Immature natural killer cell (primary cell): ENCODE measurements at regions not wholly inside any gene's neighbourhood (a gene's known extent, or its start where the extent isn't known, plus 50 kb on each side); places are given as distances from the start of the nearest gene placed in this dataset.

ENCODE experiments used
- DNase-seq, 3 donors: peaks; one replicate each; pipeline ENCODE4 v3.0.0; 2022; ENCODE audit warnings: mixed read lengths in 1 of 3
- H3K27ac Mint-ChIP-seq, 6 donors: one replicate each; pipeline ENCODE4 v1.8.0; 2020; ENCODE audit warnings: mixed read lengths in 6 of 6, mild to moderate bottlenecking in 5 of 6, inconsistent platforms in 4 of 6, moderate library complexity in 3 of 6
- H3K27me3 Mint-ChIP-seq, 3 donors: one replicate each; pipeline ENCODE4 v1.8.0; 2020 to 2021; ENCODE audit warnings: low read depth in 3 of 3, mild to moderate bottlenecking in 3 of 3, mixed read lengths in 3 of 3, moderate library complexity in 3 of 3, inconsistent platforms in 1 of 3
- H3K36me3 Mint-ChIP-seq, 3 donors: one replicate each; pipeline ENCODE4 v1.8.0; 2020; ENCODE audit warnings: mixed read lengths in 3 of 3, inconsistent platforms in 2 of 3, mild to moderate bottlenecking in 2 of 3
- H3K4me1 Mint-ChIP-seq, 2 donors: one replicate each; pipeline ENCODE4 v1.8.0; 2020; ENCODE audit warnings: inconsistent platforms in 2 of 2, mild to moderate bottlenecking in 2 of 2, mixed read lengths in 2 of 2, moderate library complexity in 1 of 2
- H3K4me3 Mint-ChIP-seq, 5 donors: one replicate each; pipeline ENCODE4 v1.8.0; 2020; ENCODE audit warnings: mild to moderate bottlenecking in 5 of 5, mixed read lengths in 5 of 5, inconsistent platforms in 3 of 5, moderate library complexity in 3 of 5
- H3K9me3 Mint-ChIP-seq, 6 donors: one replicate each; pipeline ENCODE4 v1.8.0; 2020; ENCODE audit warnings: mild to moderate bottlenecking in 6 of 6, mixed read lengths in 6 of 6, inconsistent platforms in 4 of 6, moderate library complexity in 3 of 6

DNA sequence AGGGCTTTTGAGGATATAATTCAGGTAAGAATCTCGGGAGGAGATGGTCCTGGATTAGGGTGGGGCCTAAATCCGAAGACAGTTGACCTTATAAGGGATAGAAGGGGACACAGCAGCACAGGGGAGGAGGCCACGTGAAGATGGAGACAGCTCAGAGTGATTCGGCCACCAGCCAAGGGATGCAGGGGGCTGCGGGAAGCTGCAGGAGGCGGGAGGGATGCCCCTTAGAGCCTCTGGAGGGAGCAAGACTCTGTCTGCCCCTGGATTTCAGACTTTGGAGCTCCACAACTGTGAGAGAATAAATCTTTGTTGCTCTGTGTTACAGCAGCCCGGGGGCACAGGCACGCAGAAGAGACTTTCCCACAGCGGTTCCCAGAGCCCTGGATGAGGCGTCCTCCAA, 143.7 kb downstream of the ASB1 start:
- Mint-ChIP-seq H3K27me3 (no peaks in the 10 kb centered on the region), H3K4me1 (no peaks in the 10 kb centered on the region), H3K27ac (no peak overlapping the region), H3K4me3 (no peak overlapping the region), H3K9me3 (no peaks in the 10 kb centered on the region), H3K36me3 (no peaks in the 10 kb centered on the region)
- no peak for DNase-seq

- no peak overlapping the region for H3K4me3 Mint-ChIP-seq
- no peak for DNase-seq
- no peaks in the 10 kb centered on the region for H3K9me3 Mint-ChIP-seq
- no peaks in the 10 kb centered on the region for H3K36me3 Mint-ChIP-seq
- no peak overlapping the region for H3K27ac Mint-ChIP-seq
- no peaks in the 10 kb centered on the region for H3K4me1 Mint-ChIP-seq
- H3K27me3 Mint-ChIP-seq, result no peaks in the 10 kb centered on the region
These were observed 144.2 kb downstream of the ASB1 start for GRCh38 chr2:238570926-238571325.

DNA sequence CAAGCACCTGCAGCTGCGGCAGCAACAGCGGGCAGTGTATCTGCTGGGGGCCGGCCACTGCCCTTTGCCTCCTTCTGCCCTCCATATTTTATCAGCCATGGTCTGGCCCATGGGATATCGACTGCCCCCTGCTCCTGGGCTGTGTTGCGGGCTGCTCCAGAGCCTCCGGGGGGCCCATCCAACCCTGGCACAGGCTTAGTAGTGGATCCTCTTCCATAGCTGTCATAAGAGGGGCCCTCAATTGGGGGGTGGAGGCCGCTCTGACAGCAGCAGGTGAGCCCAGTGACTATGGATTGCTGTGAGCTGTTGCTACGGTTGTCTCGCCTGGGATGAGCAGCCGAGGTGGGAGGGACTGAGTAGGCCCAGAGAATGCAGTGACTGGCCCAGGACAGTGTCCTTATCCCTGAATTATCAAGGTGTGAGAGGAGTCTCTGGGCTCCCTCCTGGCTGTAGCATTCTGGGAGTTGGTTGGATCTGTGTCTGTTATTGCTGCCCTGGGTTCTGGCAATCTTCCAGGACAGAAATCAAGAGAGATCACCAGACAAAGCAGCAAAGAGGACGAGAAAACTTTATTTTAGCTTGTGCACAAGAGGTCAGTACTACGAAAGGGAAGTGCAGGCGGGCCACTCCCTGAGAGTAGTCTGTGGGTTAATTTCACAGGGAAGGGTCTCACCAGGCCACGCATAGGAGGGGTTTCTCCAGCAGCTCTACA, 145.1 kb downstream of the ASB1 start:
- H3K27ac Mint-ChIP-seq, result no peak overlapping the region

DNA sequence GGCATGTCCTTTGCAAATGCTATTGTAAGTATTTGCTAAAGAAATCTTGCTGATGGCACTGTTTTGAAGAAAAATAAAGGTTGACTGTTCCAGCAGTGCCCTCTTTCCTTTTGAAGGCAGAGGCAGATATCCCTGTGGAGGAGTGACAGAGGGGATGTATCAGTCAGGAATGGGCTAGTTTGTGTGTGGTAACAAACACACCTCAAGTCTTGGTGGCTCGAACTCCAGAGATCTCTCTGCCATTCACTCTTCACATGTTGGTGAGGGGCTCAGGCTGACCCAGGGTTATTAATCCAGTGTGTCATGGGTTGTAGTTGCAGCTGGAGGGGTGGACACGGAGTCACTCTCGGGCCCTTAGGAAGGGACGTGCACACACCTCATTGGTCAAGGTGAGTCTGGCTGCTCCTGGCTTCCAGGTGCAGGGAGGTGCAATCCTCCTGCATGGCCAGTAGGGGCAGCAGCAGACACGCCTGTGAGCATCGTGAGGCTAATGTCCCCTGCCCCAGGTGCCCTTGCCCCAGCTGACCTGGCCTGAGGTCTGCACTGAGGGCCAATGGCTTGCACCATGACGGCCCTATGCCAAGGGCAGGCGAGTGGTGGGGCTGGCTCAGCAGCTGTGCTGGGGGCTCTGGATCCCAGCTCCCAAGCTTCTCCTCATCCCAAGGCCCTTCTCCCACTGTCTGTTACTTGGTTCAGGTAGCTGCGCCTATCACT, 146.5 kb downstream of the ASB1 start:
- Mint-ChIP-seq H3K36me3 (no peaks in the 10 kb centered on the region), H3K4me1 (no peaks in the 10 kb centered on the region), H3K9me3 (no peaks in the 10 kb centered on the region), H3K27me3 (no peaks in the 10 kb centered on the region), H3K27ac (no peak overlapping the region), H3K4me3 (no peak overlapping the region)
- DNase-seq, result peak in 1 of 3 donors; percentile 16

More for the DNA sequence above, 145.1 kb downstream of the ASB1 start:
- DNase-seq, result no peak
- Mint-ChIP-seq H3K9me3 (no peaks in the 10 kb centered on the region), H3K27me3 (no peaks in the 10 kb centered on the region), H3K4me1 (no peaks in the 10 kb centered on the region), H3K4me3 (no peak overlapping the region), H3K36me3 (no peaks in the 10 kb centered on the region)

GRCh38 chr2:238573916-238574315, 147.2 kb downstream of the ASB1 start:
- Mint-ChIP-seq H3K4me1 (no peaks in the 10 kb centered on the region), H3K9me3 (no peaks in the 10 kb centered on the region), H3K36me3 (no peaks in the 10 kb centered on the region), H3K27me3 (no peaks in the 10 kb centered on the region), H3K4me3 (no peak overlapping the region), H3K27ac (no peak overlapping the region)
- DNase-seq, result no peak

DNA sequence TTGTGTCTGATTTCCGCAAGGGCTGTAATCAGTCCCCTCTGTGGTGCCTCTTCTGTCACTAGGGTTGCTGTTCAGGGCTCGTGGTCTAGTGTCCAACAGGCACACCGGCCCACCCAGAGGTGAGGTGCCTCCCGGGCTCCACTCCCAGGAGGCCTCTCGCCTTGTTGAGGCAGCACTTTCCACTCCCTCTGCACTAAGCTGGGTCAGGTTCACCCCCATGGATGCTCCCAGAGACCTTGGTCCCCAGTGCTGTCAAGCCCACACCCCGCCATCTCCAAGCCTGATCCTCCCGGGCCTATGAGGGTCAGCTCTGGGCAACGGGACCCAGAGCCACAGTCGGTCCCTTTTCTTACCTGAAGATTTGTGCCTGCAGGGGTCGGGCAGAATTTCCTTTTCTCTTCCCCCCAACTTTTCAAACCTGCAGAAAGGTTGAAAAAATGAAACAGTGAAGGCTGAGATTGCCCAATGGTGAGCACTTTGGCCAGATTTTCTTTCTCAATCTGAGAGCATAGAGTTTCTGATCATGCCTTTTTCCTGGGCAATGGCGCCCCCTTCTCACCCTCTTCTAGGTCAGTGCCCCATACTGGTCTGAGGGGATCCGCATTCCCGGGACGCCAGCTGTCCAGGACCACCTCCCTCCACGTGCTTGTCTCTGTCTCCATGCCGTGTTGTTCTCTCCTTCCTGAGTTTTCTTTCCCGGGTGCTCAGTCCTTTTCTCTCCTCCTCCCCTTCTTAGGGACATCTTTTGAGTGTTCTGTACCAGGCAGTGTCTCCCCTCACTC, 148.0 kb downstream of the ASB1 start:
- H3K36me3 Mint-ChIP-seq, result no peaks in the 10 kb centered on the region
- H3K9me3 Mint-ChIP-seq, result no peaks in the 10 kb centered on the region
- H3K27ac Mint-ChIP-seq, result no peak overlapping the region
- H3K27me3 Mint-ChIP-seq, result peaks cover 0 to 2% (median 0%) of the 10 kb centered on the region in 3 donors
- no peaks in the 10 kb centered on the region for H3K4me1 Mint-ChIP-seq
- DNase-seq, result no peak
- no peak overlapping the region for H3K4me3 Mint-ChIP-seq

- Mint-ChIP-seq H3K4me1 (no peaks in the 10 kb centered on the region), H3K36me3 (no peaks in the 10 kb centered on the region), H3K27me3 (peaks cover 0 to 3% (median 0%) of the 10 kb centered on the region in 3 donors), H3K4me3 (no peak overlapping the region), H3K27ac (no peak overlapping the region), H3K9me3 (no peaks in the 10 kb centered on the region)
- no peak for DNase-seq
These were observed 149.9 kb downstream of the ASB1 start for GRCh38 chr2:238576674-238577073.

GRCh38 chr2:238578256-238578655, 151.5 kb downstream of the ASB1 start:
- H3K27ac Mint-ChIP-seq, result no peak overlapping the region

DNA sequence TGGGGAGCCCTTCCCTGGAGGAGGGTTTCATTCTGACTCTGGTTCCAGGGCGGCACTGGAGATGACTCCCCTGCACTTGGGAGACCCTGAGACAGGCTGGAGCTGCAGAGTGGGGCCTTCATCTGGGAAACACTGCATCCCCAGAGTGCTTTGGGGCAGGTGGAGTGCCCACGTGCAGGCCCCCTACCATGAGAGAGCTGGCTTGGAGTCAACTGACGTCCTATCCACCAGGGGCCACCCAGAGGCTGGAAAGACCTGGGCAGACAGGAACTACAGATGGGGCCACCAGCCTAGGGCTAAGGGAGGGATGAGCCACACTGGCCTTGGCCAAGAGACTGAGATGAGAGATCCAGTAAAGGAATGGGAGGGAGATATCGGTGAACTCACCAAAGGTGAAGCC, 153.8 kb downstream of the ASB1 start:
- Mint-ChIP-seq H3K4me3 (no peak overlapping the region), H3K27me3 (peaks cover 0 to 3% (median 2%) of the 10 kb centered on the region in 3 donors), H3K27ac (no peak overlapping the region), H3K36me3 (no peaks in the 10 kb centered on the region), H3K9me3 (peaks cover 0 to 2% (median 0%) of the 10 kb centered on the region in 6 donors), H3K4me1 (no peaks in the 10 kb centered on the region)
- no peak for DNase-seq

More at GRCh38 chr2:238578256-238578655, 151.5 kb downstream of the ASB1 start:
- Mint-ChIP-seq H3K4me1 (no peaks in the 10 kb centered on the region), H3K36me3 (no peaks in the 10 kb centered on the region), H3K4me3 (no peak overlapping the region), H3K9me3 (peaks cover 0 to 2% (median 0%) of the 10 kb centered on the region in 6 donors), H3K27me3 (peaks cover 0 to 3% (median 0%) of the 10 kb centered on the region in 3 donors)
- no peak for DNase-seq

- DNase-seq, result no peak
- peaks cover 0 to 2% (median 0%) of the 10 kb centered on the region in 6 donors for H3K9me3 Mint-ChIP-seq
- H3K27ac Mint-ChIP-seq, result no peak overlapping the region
- no peak overlapping the region for H3K4me3 Mint-ChIP-seq
- H3K4me1 Mint-ChIP-seq, result no peaks in the 10 kb centered on the region
- H3K36me3 Mint-ChIP-seq, result no peaks in the 10 kb centered on the region
- peaks cover 0 to 3% (median 2%) of the 10 kb centered on the region in 3 donors for H3K27me3 Mint-ChIP-seq
These were observed 154.4 kb downstream of the ASB1 start for GRCh38 chr2:238581126-238581525.

- Mint-ChIP-seq H3K27ac (no peak overlapping the region), H3K4me3 (no peak overlapping the region), H3K27me3 (peaks cover 0 to 5% (median 3%) of the 10 kb centered on the region in 3 donors), H3K4me1 (no peaks in the 10 kb centered on the region), H3K36me3 (no peaks in the 10 kb centered on the region), H3K9me3 (peaks cover 0 to 2% (median 0%) of the 10 kb centered on the region in 6 donors)
- DNase-seq, result no peak
These were observed 155.4 kb downstream of the ASB1 start for GRCh38 chr2:238582159-238582558.

- Mint-ChIP-seq H3K4me1 (no peaks in the 10 kb centered on the region), H3K4me3 (no peak overlapping the region), H3K27ac (no peak overlapping the region), H3K36me3 (no peaks in the 10 kb centered on the region), H3K9me3 (peaks cover 0 to 2% (median 0%) of the 10 kb centered on the region in 6 donors), H3K27me3 (peaks cover 0 to 5% (median 2%) of the 10 kb centered on the region in 3 donors)
- DNase-seq, result no peak
These were observed 157.9 kb downstream of the ASB1 start for GRCh38 chr2:238584617-238585016.

DNA sequence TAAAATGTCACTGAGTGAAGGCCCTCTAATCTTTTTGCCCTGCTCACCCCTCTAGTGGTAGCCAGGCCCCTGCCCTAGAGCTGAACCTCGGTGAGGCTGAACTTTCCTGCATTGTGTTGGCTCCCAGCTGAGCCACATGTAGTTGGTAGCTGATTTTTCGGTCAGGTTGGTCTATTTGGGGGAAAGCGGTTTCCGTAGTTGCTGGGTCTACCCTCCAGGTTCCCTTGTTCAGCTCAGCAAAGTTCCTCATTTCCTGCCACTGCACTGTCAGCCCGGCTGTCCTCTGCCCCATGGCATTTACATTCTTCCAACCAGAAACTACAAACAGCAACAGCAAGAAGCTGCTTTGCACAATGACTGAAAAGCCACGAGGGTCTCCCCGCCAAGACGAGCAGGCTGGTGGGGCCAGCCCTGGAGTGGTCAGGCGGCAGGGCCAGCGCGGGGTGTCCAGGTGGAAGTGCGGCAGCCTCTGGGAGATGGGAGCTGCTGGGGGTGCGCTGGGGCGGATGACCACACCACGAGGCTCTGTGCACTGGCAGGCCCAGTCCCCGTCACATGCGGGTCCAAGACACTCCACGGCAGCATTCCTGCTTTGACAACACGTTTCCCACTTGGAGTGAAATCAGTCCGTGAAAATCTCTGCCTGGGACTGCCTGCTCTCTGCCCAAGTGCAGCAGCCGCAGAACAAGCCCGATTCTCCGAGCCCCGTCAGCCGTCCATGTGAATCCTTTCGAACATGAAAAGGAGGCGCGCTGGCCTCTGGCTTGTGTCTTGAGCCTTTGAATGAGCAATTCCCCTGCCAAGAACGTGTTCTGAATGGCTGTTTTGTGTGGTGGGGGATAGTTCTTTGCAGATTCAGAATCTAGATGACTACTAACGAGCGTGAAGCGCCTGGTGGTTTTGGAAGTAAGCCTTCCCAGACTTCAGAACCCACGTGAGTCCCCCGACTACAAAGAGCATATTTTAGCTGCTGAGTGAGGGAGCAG, 159.4 kb downstream of the ASB1 start:
- no peak overlapping the region for H3K27ac Mint-ChIP-seq
- H3K36me3 Mint-ChIP-seq, result no peaks in the 10 kb centered on the region
- H3K27me3 Mint-ChIP-seq, result peaks cover 0 to 6% (median 0%) of the 10 kb centered on the region in 3 donors
- peaks cover 0 to 2% (median 0%) of the 10 kb centered on the region in 6 donors for H3K9me3 Mint-ChIP-seq
- H3K4me3 Mint-ChIP-seq, result no peak overlapping the region
- H3K4me1 Mint-ChIP-seq, result no peaks in the 10 kb centered on the region
- DNase-seq, result no peak
